Endothelial cell of umbilical vein (primary cell): ENCODE measurements at regions not wholly inside any gene's neighbourhood (a gene's known extent, or its start where the extent isn't known, plus 50 kb on each side); places are given as distances from the start of the nearest gene placed in this dataset.

Experiments
- BruUV-seq: library from RNA; stranded (reverse); fragments of 400-500 nt; replicated peaks from 2 replicates; lab custom pipeline; 2021; lab: Mats Ljungman, UMichigan
- CTCF ChIA-PET: fragments of 300-600, 350-600 bp; sonication (Branson Sonifier 250); formaldehyde crosslinking; loops from one replicate; lab custom pipeline; 2021; ENCODE audit warnings: antibody characterized with exemption, inconsistent platforms; lab: Charles Lee
- POLR2A ChIA-PET: fragments of 300-600, 350-600 bp; sonication (Branson Sonifier 250); formaldehyde crosslinking; loops from one replicate; lab custom pipeline; 2021; ENCODE audit warnings: antibody characterized with exemption, inconsistent platforms; lab: Charles Lee
- DNase-seq: peaks from one replicate; pipeline ENCODE4 v3.0.0-alpha.2; 2011; ENCODE audit warnings: low read depth, low spot score
- FAIRE-seq: peaks from 2 replicates; lab custom pipeline; 2011; peaks lifted over from hg19 to GRCh38; lab: Jason Lieb, UNC
- H2AFZ ChIP-seq: 2 replicates; pipeline ENCODE4 v1.6.0; 2012; ENCODE audit warnings: low read depth, low read length, control low read depth, inconsistent platforms
- H3K27ac ChIP-seq: 2 replicates; pipeline ENCODE4 v1.5.1; 2011; ENCODE audit warnings: low read depth, mild to moderate bottlenecking, control low read depth, low read length, moderate library complexity; ENCODE audit not compliant: insufficient read depth
- H3K27me3 ChIP-seq, 2 experiments: 2 replicates each; pipeline versions ENCODE4 v1.6.0 to v1.6.1; 2011; ENCODE audit warnings: low read length in 2 of 2, mixed read lengths in 1 of 2; ENCODE audit not compliant: control insufficient read depth in 2 of 2, insufficient read depth in 2 of 2
- H3K36me3 ChIP-seq, 2 experiments: 2 replicates in 1 of 2; 3 replicates in 1 of 2; pipeline ENCODE4 v1.5.1; 2011; ENCODE audit warnings: low read length in 2 of 2, mild to moderate bottlenecking in 1 of 2, moderate library complexity in 1 of 2; ENCODE audit not compliant: control insufficient read depth in 2 of 2, insufficient read depth in 2 of 2; ENCODE audit errors: extremely low read depth in 1 of 2
- H3K4me1 ChIP-seq: 3 replicates; pipeline ENCODE4 v1.5.1; 2011; ENCODE audit warnings: mild to moderate bottlenecking, low read length; ENCODE audit not compliant: control insufficient read depth, insufficient read depth; ENCODE audit errors: extremely low read depth
- H3K4me2 ChIP-seq: 2 replicates; pipeline ENCODE4 v1.6.1; 2011; ENCODE audit warnings: low read length, control low read depth, mixed read lengths; ENCODE audit not compliant: insufficient read depth
- H3K4me3 ChIP-seq, 3 experiments: fragments of 200-600 bp in 1 of 3; sonication (generic), shearing (Covaris generic) in 1 of 3; replicated peaks in 1 of 3; 2 replicates each; pipeline ENCODE4 v1.5.1; 2011 to 2016; ENCODE audit warnings: control low read depth in 3 of 3, low read length in 3 of 3, mild to moderate bottlenecking in 2 of 3, inconsistent platforms in 1 of 3, low read depth in 1 of 3, moderate library complexity in 1 of 3; ENCODE audit not compliant: insufficient read depth in 1 of 3
- H3K79me2 ChIP-seq: 2 replicates; pipeline ENCODE4 v1.6.0; 2012; ENCODE audit warnings: low read length, inconsistent platforms; ENCODE audit not compliant: control insufficient read depth, insufficient read depth
- H3K9ac ChIP-seq: replicated peaks from 2 replicates; pipeline ENCODE3; 2011; ENCODE audit warnings: low read length, control low read depth; ENCODE audit not compliant: insufficient read depth; ENCODE audit errors: extremely low read depth
- H3K9me1 ChIP-seq: replicated peaks from 3 replicates; pipeline ENCODE4 v1.6.0; 2011; ENCODE audit warnings: mild to moderate bottlenecking, low read length; ENCODE audit not compliant: control insufficient read depth, insufficient read depth; ENCODE audit errors: extremely low read depth
- H3K9me3 ChIP-seq: replicated peaks from 2 replicates; pipeline ENCODE4 v1.5.1; 2012; ENCODE audit warnings: low read length, inconsistent platforms; ENCODE audit not compliant: control insufficient read depth, insufficient read depth
- H4K20me1 ChIP-seq: replicated peaks from 2 replicates; pipeline ENCODE3; 2011; ENCODE audit warnings: mild to moderate bottlenecking, low read length; ENCODE audit not compliant: control insufficient read depth, insufficient read depth; ENCODE audit errors: extremely low read depth
- EZH2 ChIP-seq: IDR thresholded peaks from 2 replicates; pipeline ENCODE4 v1.6.1; 2012; ENCODE audit warnings: borderline replicate concordance, low read depth, mild to moderate bottlenecking, moderate library complexity, low read length, inconsistent platforms; ENCODE audit not compliant: severe bottlenecking
- FOS ChIP-seq: IDR thresholded peaks from 2 replicates; pipeline ENCODE4 v1.6.1; 2011; ENCODE audit warnings: mild to moderate bottlenecking, low read length, moderate library complexity, borderline replicate concordance; ENCODE audit not compliant: insufficient read depth
- GATA2 ChIP-seq: IDR thresholded peaks from 2 replicates; pipeline ENCODE4 v1.7.0; 2011; ENCODE audit warnings: low read depth, mild to moderate bottlenecking, moderate library complexity, mixed read lengths, low read length; ENCODE audit not compliant: insufficient read length, insufficient read depth
- JUN ChIP-seq: IDR thresholded peaks from 2 replicates; pipeline ENCODE4 v1.6.1; 2011; ENCODE audit warnings: borderline replicate concordance, low read depth; ENCODE audit not compliant: insufficient read length, insufficient read depth
- MAX ChIP-seq: IDR thresholded peaks from 2 replicates; pipeline ENCODE4 v1.6.1; 2011; ENCODE audit not compliant: insufficient read depth, insufficient read length
- MYC ChIP-seq: IDR thresholded peaks from one replicate; pipeline ENCODE4 v1.6.1; 2011; ENCODE audit warnings: mild to moderate bottlenecking, low read depth, low read length
- POLR2A ChIP-seq: IDR thresholded peaks from 2 replicates; pipeline ENCODE4 v1.6.1; 2012; ENCODE audit warnings: low read depth, mild to moderate bottlenecking, control low read depth, low read length
- POLR2AphosphoS5 ChIP-seq: IDR thresholded peaks from 2 replicates; pipeline ENCODE4 v1.6.1; 2012; ENCODE audit warnings: low read depth, mild to moderate bottlenecking, control low read depth, low read length, moderate library complexity; ENCODE audit not compliant: insufficient read depth
- dilution Hi-C: fragments of 300-500 bp; cut with MboI; formaldehyde crosslinking; loops from one replicate; pipeline ENCODE4 v1.15.0; 2019; ENCODE audit warnings: low sequenced_read_pairs; ENCODE audit not compliant: extremely low pct_ligation_motif_present
- intact Hi-C: fragments of 100-400 bp; cut with micrococcal nuclease; formaldehyde crosslinking; loops from one replicate; pipeline ENCODE4 v1.10.0; 2022
- TF ChIP-seq, protein P1 (sequence below), 2 donors: IDR thresholded peaks; 1 replicate in 1 of 2; 2 replicates in 1 of 2; pipeline ENCODE4 v1.5.1; 2011; ENCODE audit warnings: low read length in 2 of 2, mild to moderate bottlenecking in 2 of 2, moderate library complexity in 2 of 2, control low read depth in 1 of 2, inconsistent platforms in 1 of 2, low read depth in 1 of 2; ENCODE audit not compliant: insufficient read depth in 1 of 2; ENCODE audit errors: extremely low read depth in 1 of 2

DNA sequence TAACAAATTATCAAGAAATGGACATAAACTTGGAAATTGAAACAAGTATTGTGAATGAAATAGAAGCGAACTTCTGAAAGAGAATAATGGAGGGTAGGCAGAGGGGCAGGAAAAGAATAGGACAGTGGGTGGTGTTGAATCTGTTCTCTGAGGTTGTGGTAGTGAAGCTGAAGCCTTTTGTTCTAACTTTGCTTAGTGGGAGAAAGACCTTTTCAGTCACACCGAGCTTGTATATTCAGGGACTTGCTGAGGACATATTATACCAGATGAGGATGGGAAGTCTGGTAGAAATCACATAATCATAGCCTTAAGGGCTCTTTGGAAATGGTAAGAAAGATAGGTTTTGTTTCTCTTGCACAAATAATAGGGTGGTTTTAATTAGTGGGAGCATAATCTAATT is 115.4 kb upstream of the NDST4 start:
- Histone ChIP-seq H3K9ac (no peak overlapping the region), H3K36me3 (no peaks in the 10 kb centered on the region), H3K79me2 (no peaks in the 10 kb centered on the region), H3K9me1 (no peaks in the 10 kb centered on the region), H3K4me1 (no peaks in the 10 kb centered on the region), H2AFZ (no peak overlapping the region), H3K27me3 (no peaks in the 10 kb centered on the region), H3K4me3 (no peak overlapping the region), H3K4me2 (no peak overlapping the region), H3K27ac (no peak overlapping the region), H3K9me3 (no peaks in the 10 kb centered on the region), H4K20me1 (no peaks in the 10 kb centered on the region)
- DNase-seq (no peak), FAIRE-seq (no peak)
- intact Hi-C loops (no loop called here), dilution Hi-C loops (no loop called here)
- ChIA-PET POLR2A (no interaction called here), CTCF (no interaction called here)
- TF ChIP-seq MYC (no peak), POLR2AphosphoS5 (no peak), JUN (no peak), POLR2A (no peak), GATA2 (no peak), MAX (no peak), FOS (no peak), EZH2 (no peak)
- TF ChIP-seq, protein P1, sequence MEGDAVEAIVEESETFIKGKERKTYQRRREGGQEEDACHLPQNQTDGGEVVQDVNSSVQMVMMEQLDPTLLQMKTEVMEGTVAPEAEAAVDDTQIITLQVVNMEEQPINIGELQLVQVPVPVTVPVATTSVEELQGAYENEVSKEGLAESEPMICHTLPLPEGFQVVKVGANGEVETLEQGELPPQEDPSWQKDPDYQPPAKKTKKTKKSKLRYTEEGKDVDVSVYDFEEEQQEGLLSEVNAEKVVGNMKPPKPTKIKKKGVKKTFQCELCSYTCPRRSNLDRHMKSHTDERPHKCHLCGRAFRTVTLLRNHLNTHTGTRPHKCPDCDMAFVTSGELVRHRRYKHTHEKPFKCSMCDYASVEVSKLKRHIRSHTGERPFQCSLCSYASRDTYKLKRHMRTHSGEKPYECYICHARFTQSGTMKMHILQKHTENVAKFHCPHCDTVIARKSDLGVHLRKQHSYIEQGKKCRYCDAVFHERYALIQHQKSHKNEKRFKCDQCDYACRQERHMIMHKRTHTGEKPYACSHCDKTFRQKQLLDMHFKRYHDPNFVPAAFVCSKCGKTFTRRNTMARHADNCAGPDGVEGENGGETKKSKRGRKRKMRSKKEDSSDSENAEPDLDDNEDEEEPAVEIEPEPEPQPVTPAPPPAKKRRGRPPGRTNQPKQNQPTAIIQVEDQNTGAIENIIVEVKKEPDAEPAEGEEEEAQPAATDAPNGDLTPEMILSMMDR (IDR thresholded peaks at IDR 0.05; ENCODE audit: extremely low read depth in 1 of 2, insufficient read depth in 1 of 2, low read depth in 1 of 2, low read length in 2 of 2): no peak
- BruUV-seq: no TSS peak
